ENCODE measurements at regions not wholly inside any gene's neighbourhood (a gene's known extent, or its start where the extent isn't known, plus 50 kb on each side); places are given as distances from the start of the nearest gene placed in this dataset.

DNA sequence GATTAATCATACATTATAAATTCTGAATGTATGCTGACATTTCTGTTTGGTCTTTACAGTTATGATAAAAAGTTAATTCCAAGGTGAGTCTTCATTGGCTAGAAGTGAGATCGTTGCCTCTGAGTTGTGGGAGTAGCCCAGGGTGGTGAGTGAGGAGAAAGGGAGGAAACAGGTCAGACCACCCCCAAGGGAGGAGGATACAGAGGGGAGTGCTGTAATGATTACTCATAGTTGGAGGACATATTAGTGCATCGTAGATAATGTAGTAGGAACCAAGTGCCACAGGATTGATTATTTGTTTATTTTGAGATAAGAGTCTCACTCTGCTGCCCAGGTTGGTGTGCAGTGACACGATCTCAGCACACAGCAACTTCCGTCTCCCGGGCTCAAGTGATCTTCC is 672.2 kb downstream of the INHBA start:
- TF ChIP-seq EZH2phosphoT487 (IDR thresholded peaks at IDR 0.05; ENCODE audit: borderline replicate concordance, low read depth) (no peak), EP300 (IDR thresholded peaks at IDR 0.05; ENCODE audit: borderline replicate concordance in 1 of 2, low read depth in 1 of 2, low read length in 1 of 2) (no peak)
- TF ChIP-seq, protein P1, sequence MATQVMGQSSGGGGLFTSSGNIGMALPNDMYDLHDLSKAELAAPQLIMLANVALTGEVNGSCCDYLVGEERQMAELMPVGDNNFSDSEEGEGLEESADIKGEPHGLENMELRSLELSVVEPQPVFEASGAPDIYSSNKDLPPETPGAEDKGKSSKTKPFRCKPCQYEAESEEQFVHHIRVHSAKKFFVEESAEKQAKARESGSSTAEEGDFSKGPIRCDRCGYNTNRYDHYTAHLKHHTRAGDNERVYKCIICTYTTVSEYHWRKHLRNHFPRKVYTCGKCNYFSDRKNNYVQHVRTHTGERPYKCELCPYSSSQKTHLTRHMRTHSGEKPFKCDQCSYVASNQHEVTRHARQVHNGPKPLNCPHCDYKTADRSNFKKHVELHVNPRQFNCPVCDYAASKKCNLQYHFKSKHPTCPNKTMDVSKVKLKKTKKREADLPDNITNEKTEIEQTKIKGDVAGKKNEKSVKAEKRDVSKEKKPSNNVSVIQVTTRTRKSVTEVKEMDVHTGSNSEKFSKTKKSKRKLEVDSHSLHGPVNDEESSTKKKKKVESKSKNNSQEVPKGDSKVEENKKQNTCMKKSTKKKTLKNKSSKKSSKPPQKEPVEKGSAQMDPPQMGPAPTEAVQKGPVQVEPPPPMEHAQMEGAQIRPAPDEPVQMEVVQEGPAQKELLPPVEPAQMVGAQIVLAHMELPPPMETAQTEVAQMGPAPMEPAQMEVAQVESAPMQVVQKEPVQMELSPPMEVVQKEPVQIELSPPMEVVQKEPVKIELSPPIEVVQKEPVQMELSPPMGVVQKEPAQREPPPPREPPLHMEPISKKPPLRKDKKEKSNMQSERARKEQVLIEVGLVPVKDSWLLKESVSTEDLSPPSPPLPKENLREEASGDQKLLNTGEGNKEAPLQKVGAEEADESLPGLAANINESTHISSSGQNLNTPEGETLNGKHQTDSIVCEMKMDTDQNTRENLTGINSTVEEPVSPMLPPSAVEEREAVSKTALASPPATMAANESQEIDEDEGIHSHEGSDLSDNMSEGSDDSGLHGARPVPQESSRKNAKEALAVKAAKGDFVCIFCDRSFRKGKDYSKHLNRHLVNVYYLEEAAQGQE (IDR thresholded peaks at IDR 0.05; ENCODE audit: low read depth, low read length): no peak
- TF ChIP-seq, protein P2, sequence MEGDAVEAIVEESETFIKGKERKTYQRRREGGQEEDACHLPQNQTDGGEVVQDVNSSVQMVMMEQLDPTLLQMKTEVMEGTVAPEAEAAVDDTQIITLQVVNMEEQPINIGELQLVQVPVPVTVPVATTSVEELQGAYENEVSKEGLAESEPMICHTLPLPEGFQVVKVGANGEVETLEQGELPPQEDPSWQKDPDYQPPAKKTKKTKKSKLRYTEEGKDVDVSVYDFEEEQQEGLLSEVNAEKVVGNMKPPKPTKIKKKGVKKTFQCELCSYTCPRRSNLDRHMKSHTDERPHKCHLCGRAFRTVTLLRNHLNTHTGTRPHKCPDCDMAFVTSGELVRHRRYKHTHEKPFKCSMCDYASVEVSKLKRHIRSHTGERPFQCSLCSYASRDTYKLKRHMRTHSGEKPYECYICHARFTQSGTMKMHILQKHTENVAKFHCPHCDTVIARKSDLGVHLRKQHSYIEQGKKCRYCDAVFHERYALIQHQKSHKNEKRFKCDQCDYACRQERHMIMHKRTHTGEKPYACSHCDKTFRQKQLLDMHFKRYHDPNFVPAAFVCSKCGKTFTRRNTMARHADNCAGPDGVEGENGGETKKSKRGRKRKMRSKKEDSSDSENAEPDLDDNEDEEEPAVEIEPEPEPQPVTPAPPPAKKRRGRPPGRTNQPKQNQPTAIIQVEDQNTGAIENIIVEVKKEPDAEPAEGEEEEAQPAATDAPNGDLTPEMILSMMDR (IDR thresholded peaks at IDR 0.05): no peak

Data from SK-N-SH (cell line).